Mesenteric fat pad (tissue), 1 donor: ENCODE measurements at regions not wholly inside any gene's neighbourhood (a gene's known extent, or its start where the extent isn't known, plus 50 kb on each side); places are given as distances from the start of the nearest gene placed in this dataset.
"Not testable (repeated sequence)": the region's sequence is repeated elsewhere in the genome, so short reads cannot be mapped to it uniquely, and the experiment has no call there.

Experiments used
- DNase-seq: peaks from one replicate; pipeline ENCODE4 v3.0.0-alpha.2; 2020; ENCODE audit warnings: low spot score
- donor health status: DM: yes; HTN: yes; CAD: no.

DNA sequence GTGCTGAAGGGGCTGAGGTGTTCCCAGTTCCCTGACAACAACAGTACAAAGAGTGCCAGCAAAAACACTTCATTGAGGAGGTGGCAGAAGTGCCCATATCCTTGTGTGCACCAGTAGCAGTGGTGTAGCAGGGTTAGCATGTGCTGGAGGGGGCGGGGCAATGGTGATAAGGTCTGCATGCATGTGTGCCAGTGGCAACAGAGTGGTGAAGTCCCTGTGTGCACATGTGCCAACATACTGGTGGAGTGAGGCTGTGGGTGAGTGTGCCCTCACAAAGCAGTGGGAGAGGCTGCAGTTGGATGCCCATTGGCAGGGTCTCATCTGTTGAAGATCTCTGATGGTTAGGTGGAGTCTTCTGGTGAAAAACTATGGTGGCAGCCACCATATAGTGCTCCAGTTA is 994.6 kb downstream of the PCDH19 start:
- no peak for DNase-seq

DNA sequence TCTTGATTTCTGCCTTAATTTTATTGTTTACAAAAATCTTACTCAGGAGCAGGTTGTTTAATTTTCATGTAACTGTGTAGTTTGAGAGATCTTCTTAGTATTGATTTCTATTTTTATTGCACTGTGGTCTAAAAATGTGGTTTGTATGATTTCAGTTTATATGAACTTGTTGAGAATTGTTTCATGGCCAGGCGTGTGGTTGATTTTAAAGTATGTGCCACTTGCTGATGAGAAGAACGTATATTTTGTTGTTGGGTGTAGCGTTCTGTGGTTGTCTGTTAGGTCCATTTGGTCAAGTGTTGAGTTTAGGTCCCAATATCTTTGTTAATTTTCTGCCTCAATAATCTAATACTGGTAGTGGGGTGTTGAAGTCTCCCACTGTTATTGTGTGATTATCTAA is 996.8 kb downstream of the PCDH19 start:
- DNase-seq = no peak

GRCh38 chrX:99398545-99398944 is 1011.5 kb downstream of the PCDH19 start:
- peak; percentile 57 for DNase-seq

- DNase-seq = peak; percentile 71
Observed at GRCh38 chrX:99397879-99398278, 1012.2 kb downstream of the PCDH19 start.

DNA sequence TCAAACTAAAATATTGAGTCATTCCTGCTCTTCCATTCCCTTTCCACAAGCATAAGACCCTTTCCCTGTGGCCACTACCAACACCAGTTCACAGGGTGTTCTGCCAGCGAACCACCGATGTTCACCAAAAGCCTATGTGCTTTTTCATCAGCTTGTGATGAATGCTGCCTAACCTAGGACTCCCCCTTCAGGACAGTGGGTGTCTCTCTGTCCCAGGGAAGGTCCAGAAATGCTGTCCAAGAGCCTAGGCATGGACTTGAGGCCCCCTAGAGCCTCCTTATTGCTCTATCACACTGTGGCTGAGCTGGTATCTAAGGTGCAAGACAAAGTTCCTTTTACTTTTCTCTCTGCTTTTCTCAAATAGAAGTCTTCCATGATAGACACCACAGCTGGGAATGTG is 1015.6 kb downstream of the PCDH19 start:
- DNase-seq = no peak

DNA sequence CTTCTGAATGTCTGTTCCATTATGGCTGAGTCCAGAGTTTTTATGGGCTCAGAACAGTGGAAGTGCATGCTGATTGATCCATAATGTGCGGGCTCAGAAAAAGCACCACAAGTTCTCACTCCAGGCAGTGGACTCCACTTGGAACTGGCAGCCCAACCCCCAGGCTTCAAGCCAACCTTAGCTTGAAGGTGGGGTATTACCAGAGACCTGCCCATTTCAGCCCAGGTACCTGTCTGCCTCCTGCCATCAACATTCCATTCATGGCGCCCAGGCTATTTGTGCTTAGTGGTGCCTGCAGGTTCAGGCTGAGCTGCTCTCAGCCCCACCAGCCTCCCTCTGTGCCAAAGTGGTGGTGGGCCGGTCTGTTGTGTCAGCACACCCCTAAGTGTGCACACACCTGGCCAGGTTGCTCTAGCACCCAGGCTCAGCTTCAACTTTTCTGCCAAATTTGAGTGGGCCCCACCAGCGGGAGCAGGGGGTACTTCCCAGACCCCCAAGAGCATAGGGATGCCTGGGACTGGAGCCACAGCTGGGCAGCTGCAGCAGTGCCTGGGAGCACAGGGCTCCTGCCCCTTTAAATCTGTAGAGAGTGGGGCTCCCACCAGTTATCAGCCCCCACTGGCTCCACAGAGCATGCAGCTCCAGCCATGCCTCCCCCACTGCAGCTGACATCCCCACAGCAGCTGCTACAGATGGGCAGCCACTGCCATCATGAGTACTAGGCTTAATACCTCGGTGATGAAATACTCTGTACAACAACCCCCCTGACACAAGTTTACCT is 1025.3 kb downstream of the PCDH19 start:
- peak; percentile 68 for DNase-seq

DNA sequence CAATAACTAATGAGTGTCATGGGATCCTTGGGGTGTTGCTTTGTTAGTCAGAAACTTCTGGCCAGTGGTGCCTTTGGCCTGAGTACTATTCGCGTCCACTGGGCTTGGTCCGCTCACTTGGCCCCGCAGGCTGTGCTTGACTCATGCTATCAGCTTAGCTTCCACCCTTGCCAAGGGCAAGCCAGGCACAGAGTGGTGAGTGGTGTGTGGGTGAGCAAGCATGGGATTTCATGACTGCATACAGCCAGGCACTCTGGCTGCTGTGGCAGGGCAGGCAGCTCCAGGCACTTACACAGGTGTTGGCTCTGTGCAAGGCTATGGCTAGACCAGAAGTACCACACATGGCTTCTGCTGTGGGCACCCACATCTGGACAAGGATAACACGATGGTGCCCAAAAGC is 1026.3 kb downstream of the PCDH19 start:
- peak; percentile 71 for DNase-seq

- peak; percentile 69 for DNase-seq
Observed at GRCh38 chrX:99371976-99372595, 1038.0 kb downstream of the PCDH19 start.

- DNase-seq = no peak
Observed at GRCh38 chrX:99353412-99353811, 1056.7 kb downstream of the PCDH19 start.

DNA sequence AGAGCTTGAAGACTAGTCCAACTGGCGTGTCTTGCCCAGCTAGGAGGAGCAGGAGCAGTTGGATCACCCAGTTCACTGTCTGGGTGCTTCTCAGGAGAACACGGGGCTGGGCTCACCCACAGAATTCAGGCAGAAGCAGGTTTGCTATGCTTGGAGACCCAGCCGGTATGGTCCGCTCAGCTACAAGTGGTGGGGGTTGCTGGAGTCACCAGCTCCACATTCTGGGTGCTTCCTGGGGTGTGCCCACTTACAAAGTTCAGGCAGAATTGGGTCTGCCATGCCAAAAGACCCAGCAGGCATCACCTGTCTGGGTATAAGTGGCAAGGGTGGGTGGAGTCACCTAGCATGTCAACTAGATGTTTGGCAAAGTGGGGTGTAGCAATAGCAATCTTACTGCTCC is 1061.8 kb downstream of the PCDH19 start:
- DNase-seq = no peak

GRCh38 chrX:99308302-99308701 is 1101.8 kb downstream of the PCDH19 start:
- no peak for DNase-seq

DNA sequence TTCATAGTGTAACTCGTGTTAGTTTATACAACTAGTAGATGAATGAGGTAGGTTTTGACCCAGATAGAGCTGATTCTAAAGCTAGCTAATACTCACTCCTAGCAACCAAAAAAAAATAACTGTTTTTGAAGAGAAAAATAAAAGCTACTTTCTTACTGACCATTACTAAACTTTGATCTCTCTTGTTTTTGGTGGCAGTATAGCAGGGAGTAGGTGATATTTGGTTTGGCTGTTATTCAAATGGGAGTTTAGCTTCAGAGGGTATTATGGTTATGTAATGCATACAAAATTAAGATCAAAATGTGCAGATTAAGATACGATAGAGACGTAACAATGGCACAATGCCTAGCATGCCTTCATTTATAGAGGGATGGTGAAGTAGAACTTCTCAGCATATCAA is 1104.5 kb downstream of the PCDH19 start:
- DNase-seq = no peak

- DNase-seq = no peak
Observed at GRCh38 chrX:99301990-99302389, 1108.1 kb downstream of the PCDH19 start.

DNA sequence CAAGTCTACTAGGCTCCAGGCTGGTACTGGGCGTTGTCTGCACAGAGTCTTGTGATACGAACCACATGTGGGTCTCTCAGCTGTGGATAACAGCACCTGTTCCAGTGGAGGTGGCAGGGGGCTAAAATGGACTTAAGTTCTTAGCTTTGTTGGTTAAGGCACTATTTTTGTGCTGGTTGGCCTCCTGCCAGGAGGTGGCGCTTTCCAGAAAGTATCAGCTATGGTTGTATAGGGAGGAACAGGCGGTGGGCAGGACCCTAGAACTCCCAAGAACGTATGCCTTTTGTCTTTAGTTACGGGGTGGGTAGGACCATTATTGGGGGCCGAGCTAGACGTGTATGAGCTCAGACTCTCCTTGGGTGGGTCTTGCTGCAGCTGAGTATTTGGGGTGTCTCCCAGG is 1138.4 kb downstream of the PCDH19 start:
- no peak for DNase-seq

DNA sequence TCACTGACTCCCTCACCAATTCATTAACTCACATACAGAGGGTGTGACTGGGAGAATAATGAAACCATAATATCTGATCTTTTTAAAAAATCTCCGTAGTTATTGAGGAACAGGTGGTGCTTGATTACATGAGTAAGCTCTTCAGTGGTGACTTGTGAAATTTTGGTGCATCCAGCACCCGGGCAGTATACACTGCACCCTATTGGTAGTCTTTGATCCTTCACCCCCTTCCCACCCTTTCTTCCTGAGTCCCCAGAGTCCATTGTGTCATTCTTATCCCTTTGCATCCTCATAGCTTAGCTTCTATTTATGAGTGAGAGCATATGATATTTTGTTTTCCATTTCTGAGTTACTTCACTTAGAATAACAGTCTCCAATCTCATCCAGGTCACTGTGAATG is 1143.8 kb downstream of the PCDH19 start:
- no peak for DNase-seq

GRCh38 chrX:99248180-99248579 is 1161.9 kb downstream of the PCDH19 start:
- no peak for DNase-seq

DNA sequence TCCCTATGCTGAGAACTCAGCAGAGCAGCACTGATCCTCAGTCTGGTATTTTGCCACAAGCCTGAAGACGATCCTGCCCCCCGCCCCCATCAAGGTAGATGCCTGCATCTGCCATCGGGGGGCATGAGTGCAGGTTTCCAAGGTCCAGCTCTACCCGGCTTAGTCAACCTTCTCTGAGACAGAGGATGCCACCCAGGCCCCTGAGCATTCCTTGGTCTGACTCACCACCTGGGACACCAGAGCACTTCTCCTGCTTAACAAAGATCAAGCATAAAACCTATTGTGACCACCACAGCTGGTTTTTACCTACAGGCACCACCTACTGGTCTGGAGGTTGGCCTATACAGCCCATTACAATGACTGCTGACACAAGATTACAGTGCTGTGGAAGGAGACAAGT is 1168.1 kb downstream of the PCDH19 start:
- no peak for DNase-seq

DNA sequence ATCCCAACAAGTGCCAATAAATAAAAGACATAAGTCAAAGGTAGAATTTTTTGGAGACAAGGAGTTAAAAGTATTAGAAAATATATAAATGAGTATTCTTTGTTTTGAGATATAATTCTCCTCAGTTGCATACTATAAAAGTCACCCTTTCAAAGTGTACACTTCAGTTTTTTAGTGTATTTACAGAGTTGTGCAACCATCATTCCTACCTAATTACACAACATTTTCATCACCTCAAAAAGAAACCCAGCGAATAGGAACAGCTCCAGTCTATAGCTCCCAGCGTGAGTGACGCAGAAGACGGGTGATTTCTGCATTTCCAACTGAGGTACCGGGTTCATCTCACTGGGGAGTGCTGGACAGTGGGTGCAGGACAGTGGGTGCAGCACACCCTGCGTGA is 1175.7 kb downstream of the PCDH19 start:
- not testable (repeated sequence) for DNase-seq

DNA sequence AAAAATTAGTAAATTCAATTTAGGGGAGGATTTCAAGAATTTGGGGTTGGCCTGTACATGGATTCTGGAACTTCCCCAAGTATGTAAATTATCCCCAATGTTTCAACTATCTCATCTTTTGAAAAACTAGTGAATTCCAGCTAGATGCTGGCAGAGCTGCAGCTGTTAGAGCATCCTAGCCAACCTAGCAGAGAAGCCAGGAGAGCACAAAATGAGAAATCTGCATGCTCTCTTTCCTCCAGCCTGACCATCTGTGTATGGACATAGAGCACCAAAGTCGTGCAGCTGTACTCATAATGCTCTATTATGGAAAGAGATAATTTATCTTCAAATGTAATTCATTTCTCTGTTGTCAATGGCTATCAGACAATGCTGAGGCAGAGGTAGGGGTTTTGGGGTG is 1217.7 kb downstream of the PCDH19 start:
- DNase-seq = no peak

- no peak for DNase-seq
Observed at GRCh38 chrX:99184153-99184552, 1225.9 kb downstream of the PCDH19 start.

GRCh38 chrX:99172958-99173357 is 1237.1 kb downstream of the PCDH19 start:
- DNase-seq = no peak

DNA sequence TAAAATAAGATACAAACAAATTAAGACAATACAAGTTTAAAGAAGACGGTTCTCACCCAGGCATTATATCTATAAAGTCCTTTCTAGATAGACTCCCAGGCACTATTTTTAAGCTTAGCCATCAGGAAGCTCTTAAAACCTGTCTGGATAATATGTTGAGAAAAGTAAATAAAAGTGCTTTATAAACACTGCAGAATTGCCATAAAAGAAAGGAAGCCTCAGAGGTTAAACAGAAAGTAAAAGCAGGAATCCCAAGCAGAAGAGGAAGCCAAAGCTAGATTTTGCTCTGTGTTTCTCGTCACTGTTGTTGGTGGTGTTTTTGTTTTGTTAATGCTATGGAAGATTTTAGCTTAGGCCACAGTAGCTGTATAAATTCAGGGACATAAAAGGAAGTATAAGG is 1267.3 kb downstream of the PCDH19 start:
- DNase-seq = no peak

DNA sequence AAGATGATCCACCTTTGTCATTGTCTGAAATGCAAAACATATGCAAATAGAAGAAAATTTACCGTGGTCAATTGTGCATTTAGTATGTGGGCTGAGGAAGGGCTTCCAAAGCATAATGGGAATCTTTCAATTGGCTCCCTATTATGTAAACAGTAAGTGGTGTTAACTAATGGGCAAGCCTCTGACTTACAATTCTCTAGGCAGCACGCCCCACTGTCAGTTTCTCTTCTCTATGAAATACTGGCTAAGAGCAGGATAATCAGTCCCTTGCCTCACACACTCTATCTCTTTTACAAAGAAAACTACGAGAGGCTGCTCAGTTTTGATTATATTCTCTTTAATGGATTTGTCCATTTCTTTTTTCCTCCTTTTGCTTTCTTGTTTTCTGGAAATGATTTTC is 1272.6 kb downstream of the PCDH19 start:
- no peak for DNase-seq
